GM21529 (cell line): ENCODE measurements at regions not wholly inside any gene's neighbourhood (a gene's known extent, or its start where the extent isn't known, plus 50 kb on each side); places are given as distances from the start of the nearest gene placed in this dataset.
A peak's percentile ranks its signal among the peaks of the same experiment; 100 is the strongest.

ENCODE experiments used
- ATAC-seq: cut with Tn5 transposase; IDR thresholded peaks from one replicate; pipeline ENCODE4 v1.9.1; 2021; ENCODE audit not compliant: unreplicated experiment

GRCh38 chr4:22129454-22130029 lies 181.0 kb upstream of the KCNIP4 start:
- no peak for ATAC-seq

- ATAC-seq: no peak
Measured at GRCh38 chr4:22122062-22122461, 173.5 kb upstream of the KCNIP4 start.

DNA sequence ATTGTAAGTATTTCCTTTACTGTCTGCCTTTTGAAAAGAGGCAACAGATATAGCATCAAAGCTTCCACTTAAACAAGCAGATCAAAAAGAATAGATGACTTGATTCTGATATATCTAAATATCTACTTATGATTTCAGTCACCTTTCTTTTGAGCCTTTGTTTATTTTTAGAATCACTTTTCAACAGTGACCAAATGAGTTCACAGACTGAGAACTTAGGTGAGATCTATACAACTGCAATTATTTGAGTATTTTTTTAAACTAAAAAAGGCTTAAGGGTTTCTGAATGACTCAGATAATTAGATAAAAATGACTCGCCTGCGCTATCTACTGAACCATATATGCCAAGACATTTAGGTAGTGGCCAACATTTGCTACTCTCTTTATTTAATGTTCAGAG lies 166.7 kb upstream of the KCNIP4 start:
- no peak for ATAC-seq

DNA sequence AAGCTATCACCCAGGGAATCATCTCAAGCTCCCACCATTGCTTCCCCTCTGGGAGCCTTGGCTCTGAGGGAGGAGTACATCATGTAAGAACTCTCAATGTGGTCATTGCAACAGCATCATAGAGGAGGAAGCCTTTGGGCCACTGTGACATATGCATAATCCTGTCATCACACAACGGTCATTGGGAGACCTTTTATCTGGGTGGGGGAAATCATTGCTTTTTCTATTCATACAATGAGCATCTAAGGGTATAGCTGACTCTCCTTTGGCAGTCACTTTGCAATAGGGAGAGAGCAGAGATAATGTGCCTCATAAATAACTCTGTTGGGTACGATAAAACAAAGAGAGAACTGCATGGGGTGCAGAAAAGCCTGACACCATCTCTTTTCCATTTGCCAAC lies 155.2 kb upstream of the KCNIP4 start:
- no peak for ATAC-seq

- ATAC-seq: no peak
Measured at GRCh38 chr4:22099896-22100295, 151.3 kb upstream of the KCNIP4 start.

GRCh38 chr4:22097596-22097995 lies 149.0 kb upstream of the KCNIP4 start:
- no peak for ATAC-seq

DNA sequence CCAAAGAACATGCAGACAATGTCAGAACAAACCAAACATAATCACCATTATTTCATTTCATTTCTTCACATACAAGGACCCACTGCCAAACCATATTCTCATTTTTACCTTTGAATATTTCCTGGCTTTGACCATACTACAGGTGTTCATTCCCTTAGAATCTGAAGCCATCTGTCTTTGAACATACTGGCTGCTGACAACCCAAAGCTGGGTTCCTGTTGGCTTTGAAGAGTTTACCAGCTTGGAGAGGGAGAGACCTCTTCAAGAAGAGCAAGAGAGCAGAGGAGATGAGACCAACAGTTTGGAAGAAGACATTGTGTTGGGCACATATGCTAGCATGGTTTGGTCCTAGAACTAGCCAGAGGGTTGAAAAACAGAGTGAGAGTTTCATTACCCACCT lies 145.6 kb upstream of the KCNIP4 start:
- no peak for ATAC-seq

GRCh38 chr4:22093126-22093525 lies 144.6 kb upstream of the KCNIP4 start:
- ATAC-seq: no peak

- no peak for ATAC-seq
Measured at GRCh38 chr4:22091906-22092305, 143.3 kb upstream of the KCNIP4 start.

DNA sequence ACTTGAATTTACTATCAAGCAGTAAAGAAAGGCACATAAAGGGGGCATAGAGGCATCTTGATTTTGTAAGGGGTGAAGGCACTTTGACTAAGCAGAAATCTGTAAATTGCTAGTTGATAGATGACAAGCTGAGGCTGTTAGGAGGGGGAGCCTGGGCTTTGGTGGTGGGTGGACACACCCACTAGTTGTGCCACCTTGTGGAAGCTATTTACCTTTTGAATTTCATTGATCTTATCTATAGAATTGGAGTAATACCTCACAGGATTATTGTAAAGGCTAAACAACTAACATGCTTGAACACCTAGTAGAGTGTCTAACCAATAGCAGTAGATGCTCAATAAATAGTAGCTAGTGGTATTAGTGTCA lies 142.8 kb upstream of the KCNIP4 start:
- no peak for ATAC-seq

- no peak for ATAC-seq
Measured at GRCh38 chr4:22090661-22091351, 142.2 kb upstream of the KCNIP4 start.

GRCh38 chr4:22077571-22077970 lies 129.0 kb upstream of the KCNIP4 start:
- ATAC-seq: no peak

DNA sequence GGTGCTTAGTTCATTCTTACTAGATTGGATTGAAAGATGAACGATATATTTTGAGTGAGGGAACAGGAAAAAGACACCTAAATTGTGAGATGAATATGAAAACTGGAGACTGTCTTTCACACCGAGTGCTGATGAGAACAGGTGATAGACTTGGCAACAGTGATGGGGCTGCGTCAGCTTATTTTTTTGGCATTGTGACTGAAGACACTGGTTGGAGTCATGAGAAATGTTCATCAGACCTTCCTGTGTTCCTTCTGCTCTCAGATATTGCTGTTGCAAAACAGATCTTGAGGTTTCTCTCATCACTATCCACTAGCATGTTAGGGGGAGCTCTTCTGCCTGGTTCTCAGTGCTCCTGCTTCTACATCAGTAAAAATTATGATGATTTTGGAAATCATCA lies 124.2 kb upstream of the KCNIP4 start:
- ATAC-seq: no peak

- ATAC-seq: peak; percentile 10
Measured at GRCh38 chr4:22072240-22072639, 123.7 kb upstream of the KCNIP4 start.

DNA sequence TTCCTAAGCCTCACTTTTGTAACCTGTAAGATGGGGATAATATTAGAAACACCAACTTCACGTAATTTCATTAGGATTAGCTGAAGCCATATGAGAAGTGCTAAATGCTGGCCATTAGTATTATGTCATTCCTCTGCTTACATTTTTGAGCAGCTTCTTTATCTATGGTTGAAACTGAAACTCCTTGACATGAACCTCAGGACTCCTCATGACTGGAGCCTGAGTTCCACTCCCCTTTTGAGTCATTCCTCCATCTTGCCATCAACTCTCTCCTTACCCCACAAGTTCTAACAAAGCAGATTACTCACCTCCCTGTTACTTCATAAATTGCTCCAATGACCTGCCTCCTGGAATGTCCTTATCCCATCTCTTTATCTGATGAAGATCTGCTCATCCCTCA lies 123.2 kb upstream of the KCNIP4 start:
- peak; percentile 86 for ATAC-seq

DNA sequence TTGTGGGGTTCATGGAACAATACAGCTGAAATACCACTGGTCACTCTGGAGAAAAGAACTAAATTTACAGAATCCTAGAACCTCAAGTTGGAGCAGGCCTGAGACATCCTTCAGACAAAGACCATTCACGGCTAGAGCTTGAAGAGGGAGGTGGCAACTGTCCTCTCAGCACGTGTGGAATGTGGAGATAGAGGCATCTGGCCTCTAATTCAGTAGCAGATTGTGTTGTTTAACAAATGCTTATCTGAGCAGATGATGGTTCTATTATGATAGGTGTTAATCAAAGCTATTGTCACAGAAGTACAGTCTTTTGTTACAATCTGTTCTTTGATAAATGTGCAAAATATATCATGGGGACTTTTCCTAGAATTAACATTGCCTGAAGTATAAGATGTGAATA lies 121.7 kb upstream of the KCNIP4 start:
- no peak for ATAC-seq

GRCh38 chr4:22063613-22064012 lies 115.0 kb upstream of the KCNIP4 start:
- ATAC-seq: no peak

DNA sequence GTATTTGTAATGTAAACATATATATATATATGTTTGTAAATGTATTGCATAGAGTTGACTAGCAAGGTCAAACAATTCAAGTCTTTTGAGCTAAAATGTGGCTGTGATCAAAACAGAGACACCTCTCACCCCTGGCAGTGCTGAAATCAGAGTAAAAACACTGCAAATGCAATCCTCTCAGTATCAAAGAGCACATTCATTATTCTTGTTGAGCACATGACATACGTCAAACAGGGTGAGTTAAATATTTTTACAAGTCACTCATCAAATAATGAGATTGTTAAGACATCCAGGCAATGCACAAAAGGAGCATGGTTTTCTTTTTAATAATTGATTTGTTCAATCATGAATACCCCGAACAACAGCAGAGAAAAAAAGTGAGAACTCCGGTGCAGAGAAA lies 114.1 kb upstream of the KCNIP4 start:
- no peak for ATAC-seq

DNA sequence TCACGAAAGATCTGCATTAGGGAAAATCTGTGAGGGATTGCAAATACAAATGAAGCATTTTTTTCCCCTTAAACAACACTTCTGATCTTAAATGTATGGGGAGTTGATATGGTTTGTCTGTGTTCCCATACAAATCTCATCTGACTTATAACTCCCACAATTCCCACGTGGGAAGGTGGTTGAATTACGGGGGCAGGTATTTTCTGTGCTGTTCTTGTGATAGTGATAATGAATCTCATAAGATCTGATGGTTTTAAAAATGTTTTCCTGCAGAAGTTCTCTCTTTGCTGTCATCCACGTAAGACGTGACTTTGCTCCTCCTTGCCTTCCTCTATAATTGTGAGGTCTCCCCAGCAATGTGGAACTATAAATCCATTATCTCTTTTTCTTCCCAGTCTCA lies 107.4 kb upstream of the KCNIP4 start:
- ATAC-seq: no peak

- no peak for ATAC-seq
Measured at GRCh38 chr4:22052076-22052475, 103.5 kb upstream of the KCNIP4 start.

DNA sequence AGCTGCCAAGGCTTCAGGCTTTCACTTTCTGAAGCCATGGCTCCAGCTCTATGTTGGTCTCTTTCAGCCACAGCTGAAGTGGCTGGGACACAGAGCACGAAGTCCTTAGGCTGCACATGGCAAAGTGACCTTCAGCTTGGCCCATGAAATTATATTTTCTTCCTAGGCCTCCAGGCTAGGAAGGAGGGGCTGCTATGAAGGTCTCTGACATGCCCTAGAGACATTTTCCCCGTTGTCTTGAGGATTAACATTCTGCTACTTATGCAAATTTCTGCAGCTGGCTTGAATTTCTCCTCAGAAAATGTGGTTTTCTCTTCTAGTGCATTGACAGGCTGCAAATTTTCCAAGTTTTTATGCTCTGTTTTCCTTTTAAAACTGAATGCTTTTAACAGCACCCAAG lies 99.8 kb upstream of the KCNIP4 start:
- ATAC-seq: no peak

GRCh38 chr4:22047793-22048192 lies 99.2 kb upstream of the KCNIP4 start:
- no peak for ATAC-seq

GRCh38 chr4:22045051-22045630 lies 96.6 kb upstream of the KCNIP4 start:
- ATAC-seq: no peak
